ENCODE measurements at regions not wholly inside any gene's neighbourhood (a gene's known extent, or its start where the extent isn't known, plus 50 kb on each side); places are given as distances from the start of the nearest gene placed in this dataset.
A peak's percentile ranks its signal among the peaks of the same experiment; 100 is the strongest.

GRCh38 chr7:109782806-109783205 lies 1213.1 kb downstream of the DNAJB9 start:
- 7% methylated on average over 3 of the region's 3 CpGs for WGBS (ENCODE audit: insufficient coverage, insufficient replicate concordance, low lambda C conversion rate, missing lambda C conversion rate)
- H3K79me2 ChIP-seq (ENCODE audit: control insufficient read depth, insufficient read depth, low read length), result no peaks in the 10 kb centered on the region
- no peak overlapping the region for H3K4me3 ChIP-seq
- no peaks in the 10 kb centered on the region for H4K20me1 ChIP-seq (ENCODE audit: control insufficient read depth, insufficient read depth)
- no peak overlapping the region for H2AFZ ChIP-seq (ENCODE audit: control insufficient read depth, low read depth, low read length)
- H3K4me1 ChIP-seq (ENCODE audit: control insufficient read depth, insufficient read depth, low read length), result no peaks in the 10 kb centered on the region
- RAD21 ChIA-PET (ENCODE audit: unreplicated experiment), result no interaction called here
- intact Hi-C loops (cut with micrococcal nuclease; ENCODE audit: unreplicated experiment) (no loop called here), in situ Hi-C loops (cut with MboI) (no loop called here)
- no peak for FAIRE-seq
- no peak overlapping the region for H3K4me2 ChIP-seq (ENCODE audit: control insufficient read depth, insufficient read depth)
- H3K9me3 ChIP-seq (replicated peaks; ENCODE audit: control insufficient read depth, insufficient read depth, low read length), result no peaks in the 10 kb centered on the region
- H3K27ac ChIP-seq (ENCODE audit: control insufficient read depth, insufficient read depth), result no peak overlapping the region
- no peak for ATAC-seq
- H3K27me3 ChIP-seq (replicated peaks in 1 of 2; ENCODE audit: control insufficient read depth in 2 of 2, insufficient read depth in 2 of 2, low read length in 1 of 2), result no peaks in the 10 kb centered on the region
- TF ChIP-seq ZZZ3 (IDR thresholded peaks at IDR 0.05; ENCODE audit: control insufficient read depth, insufficient read length, low read depth) (no peak), PAX5 (IDR thresholded peaks at IDR 0.05; ENCODE audit: borderline replicate concordance, low read depth, low read length) (no peak), SMARCA5 (IDR thresholded peaks at IDR 0.05) (no peak), IRF5 (IDR thresholded peaks at IDR 0.05; ENCODE audit: borderline replicate concordance) (no peak)
- DNase-seq (ENCODE audit: low read depth, low spot score), result no peak
- POLR2A ChIA-PET, result no interaction called here
- CTCF ChIA-PET, result no interaction called here
- no peaks in the 10 kb centered on the region for H3K36me3 ChIP-seq (ENCODE audit: control insufficient read depth in 2 of 2, insufficient read depth in 2 of 2, low read length in 1 of 2)
- SMC1A ChIA-PET (ENCODE audit: uncharacterized antibody, unreplicated experiment), result no interaction called here
- H3K9ac ChIP-seq (ENCODE audit: control insufficient read depth, insufficient read depth, low read length), result no peak overlapping the region
- no TSS peak for BruUV-seq (replicated peaks)

GRCh38 chr7:109806548-109806947 lies 1236.9 kb downstream of the DNAJB9 start:
- no peaks in the 10 kb centered on the region for H4K20me1 ChIP-seq (ENCODE audit: control insufficient read depth, insufficient read depth)
- POLR2A ChIA-PET, result no interaction called here
- in situ Hi-C loops (cut with MboI) (no loop called here), intact Hi-C loops (cut with micrococcal nuclease; ENCODE audit: unreplicated experiment) (no loop called here)
- TF ChIP-seq ZNF384 (IDR thresholded peaks at IDR 0.05; ENCODE audit: borderline replicate concordance, low read depth, low read length), result no peak
- TF ChIP-seq E4F1 (IDR thresholded peaks at IDR 0.05; ENCODE audit: borderline replicate concordance, partially characterized antibody), result no peak
- peak; percentile 85 for TF ChIP-seq ATF7 (IDR thresholded peaks at IDR 0.05; ENCODE audit: low read depth)
- H3K4me1 ChIP-seq (ENCODE audit: control insufficient read depth, insufficient read depth, low read length), result no peaks in the 10 kb centered on the region
- H3K9me3 ChIP-seq (replicated peaks; ENCODE audit: control insufficient read depth, insufficient read depth, low read length), result no peaks in the 10 kb centered on the region
- no TSS peak for BruUV-seq (replicated peaks)
- H3K36me3 ChIP-seq (ENCODE audit: control insufficient read depth in 2 of 2, insufficient read depth in 2 of 2, low read length in 1 of 2), result no peaks in the 10 kb centered on the region
- FAIRE-seq (no peak), ATAC-seq (no peak), DNase-seq (ENCODE audit: low read depth, low spot score) (no peak)
- H2AFZ ChIP-seq (ENCODE audit: control insufficient read depth, low read depth, low read length), result no peak overlapping the region
- H3K4me3 ChIP-seq, result no peak overlapping the region
- no peaks in the 10 kb centered on the region for H3K27me3 ChIP-seq (replicated peaks in 1 of 2; ENCODE audit: control insufficient read depth in 2 of 2, insufficient read depth in 2 of 2, low read length in 1 of 2)
- H3K27ac ChIP-seq (ENCODE audit: control insufficient read depth, insufficient read depth), result no peak overlapping the region
- RAD21 ChIA-PET (ENCODE audit: unreplicated experiment), result no interaction called here
- H3K9ac ChIP-seq (ENCODE audit: control insufficient read depth, insufficient read depth, low read length), result no peak overlapping the region
- SMC1A ChIA-PET (ENCODE audit: uncharacterized antibody, unreplicated experiment), result no interaction called here
- no peak overlapping the region for H3K4me2 ChIP-seq (ENCODE audit: control insufficient read depth, insufficient read depth)
- H3K79me2 ChIP-seq (ENCODE audit: control insufficient read depth, insufficient read depth, low read length), result no peaks in the 10 kb centered on the region
- CTCF ChIA-PET, result no interaction called here
